ENCODE measurements at regions not wholly inside any gene's neighbourhood (a gene's known extent, or its start where the extent isn't known, plus 50 kb on each side); places are given as distances from the start of the nearest gene placed in this dataset.
"Not testable (repeated sequence)": the region's sequence is repeated elsewhere in the genome, so short reads cannot be mapped to it uniquely, and the experiment has no call there.

DNA sequence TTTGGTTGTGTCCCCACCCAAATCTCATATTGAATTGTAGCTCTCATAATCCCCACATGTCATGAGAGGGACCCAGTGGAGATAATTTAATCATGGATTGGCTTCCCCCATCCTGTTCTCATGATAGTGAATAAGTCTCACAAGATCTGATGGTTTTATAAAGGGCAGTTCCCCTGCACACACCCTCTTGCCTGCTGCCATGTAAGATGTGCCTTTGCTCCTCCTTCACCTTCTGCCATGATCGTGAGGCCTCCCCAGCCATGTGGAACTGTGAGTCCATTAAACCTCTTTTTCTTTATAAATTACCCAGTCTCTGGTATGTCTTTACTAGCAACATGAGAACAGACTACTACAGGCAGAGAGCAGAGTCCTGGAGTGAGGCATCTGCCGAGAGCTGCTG lies 90.2 kb upstream of the SLC45A1 start:
- DNase-seq = not testable (repeated sequence)

DNA sequence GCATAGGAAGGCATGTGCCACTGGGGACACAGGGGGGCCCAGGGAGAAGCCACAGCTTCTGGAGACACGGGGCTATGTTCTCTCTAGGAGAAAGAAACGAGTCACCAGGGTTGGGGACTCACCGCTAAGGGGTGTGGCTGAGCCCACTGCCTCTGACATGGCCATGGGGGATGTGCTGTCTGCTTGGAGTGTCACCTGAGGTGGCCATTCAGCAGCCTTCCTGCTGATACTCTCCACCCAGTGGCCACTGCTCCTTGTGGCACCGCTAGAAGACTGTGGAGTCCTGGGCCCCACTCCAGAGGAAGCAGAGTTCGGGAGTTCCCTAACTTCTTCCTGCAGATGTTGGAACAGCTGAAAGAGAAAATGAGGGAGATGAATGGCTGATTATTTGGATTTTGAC lies 91.2 kb upstream of the SLC45A1 start:
- DNase-seq = no peak

GRCh38 chr1:8226024-8226423 lies 91.9 kb upstream of the SLC45A1 start:
- DNase-seq = not testable (repeated sequence)

GRCh38 chr1:8223526-8223925 lies 94.4 kb upstream of the SLC45A1 start:
- no peak for DNase-seq

- DNase-seq = no peak
Measured at GRCh38 chr1:8222789-8223188, 95.1 kb upstream of the SLC45A1 start.

DNA sequence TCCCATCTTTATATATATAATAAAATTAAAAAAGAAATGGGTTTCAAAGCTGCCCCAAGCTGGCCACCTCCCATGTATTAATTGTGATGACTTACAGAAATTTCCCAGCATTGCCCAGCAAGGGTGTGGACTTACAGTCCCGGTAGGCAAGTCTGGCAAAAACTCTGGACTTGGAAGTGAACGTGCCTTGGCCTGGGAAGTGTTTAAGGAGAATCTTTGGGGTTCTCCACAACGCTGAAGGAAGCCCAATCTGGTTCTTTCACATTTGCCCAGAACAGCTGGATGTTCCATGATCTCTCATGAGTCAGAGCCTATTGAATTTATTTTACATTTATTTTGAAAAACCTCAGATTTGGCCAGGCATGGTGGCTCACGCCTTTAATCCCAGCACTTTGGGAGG lies 98.4 kb upstream of the SLC45A1 start:
- no peak for DNase-seq

GRCh38 chr1:8218351-8219092 lies 99.4 kb upstream of the SLC45A1 start:
- no peak for DNase-seq

GRCh38 chr1:8217809-8218208 lies 100.1 kb upstream of the SLC45A1 start:
- no peak for DNase-seq

- DNase-seq = no peak
Measured at GRCh38 chr1:8217011-8217711, 100.8 kb upstream of the SLC45A1 start.

DNA sequence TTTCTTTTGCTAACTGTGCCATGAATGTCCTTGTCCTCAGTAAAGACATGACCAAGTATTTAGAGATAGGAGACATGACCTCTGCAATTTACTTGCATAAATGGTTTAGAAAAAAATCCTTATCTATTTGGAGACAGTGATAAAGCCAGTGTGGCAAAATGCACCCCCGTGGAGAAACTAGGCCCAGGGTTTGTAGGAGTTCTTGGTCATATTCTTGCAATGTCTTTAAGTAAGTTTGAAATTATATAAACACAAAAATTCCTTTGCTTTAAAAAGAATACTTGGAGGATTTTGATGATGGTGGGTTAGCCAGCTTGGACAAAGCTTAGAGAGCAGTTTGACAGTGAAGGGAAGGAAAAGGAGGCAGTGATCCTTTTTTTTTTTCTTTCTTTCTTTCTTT lies 101.9 kb upstream of the SLC45A1 start:
- DNase-seq = no peak

DNA sequence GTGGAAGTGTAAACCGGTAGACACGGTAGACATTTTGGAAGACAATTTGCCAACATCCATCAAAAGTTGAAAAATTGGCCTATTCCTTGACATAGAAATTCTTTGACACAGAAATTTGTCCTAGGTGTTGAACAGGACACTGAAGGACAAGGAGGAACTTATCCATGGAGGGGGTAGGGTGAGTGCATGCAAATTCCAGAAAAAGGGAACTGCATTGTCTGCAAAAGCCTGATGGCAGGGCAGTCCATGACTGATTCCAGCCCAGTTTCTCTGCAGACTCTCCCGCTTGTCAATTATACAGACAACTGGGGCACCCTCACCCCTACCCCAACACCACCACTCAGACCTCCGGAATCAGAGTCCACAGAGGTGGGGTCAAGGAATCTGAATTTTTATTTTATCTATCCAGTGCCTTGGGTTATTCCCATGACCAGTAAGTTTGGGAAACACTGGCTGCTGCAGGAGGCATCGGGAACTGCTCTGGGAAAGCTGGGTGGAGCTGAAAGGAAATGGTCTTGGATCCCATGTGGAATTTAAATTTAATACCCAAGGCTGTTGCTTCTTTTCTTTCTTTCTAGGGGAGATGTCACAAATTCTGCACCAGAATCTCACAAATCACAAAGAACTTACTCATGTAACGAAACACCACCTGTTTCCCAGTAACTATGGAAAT lies 103.3 kb upstream of the SLC45A1 start:
- no peak for DNase-seq

GRCh38 chr1:8213676-8214075 lies 104.2 kb upstream of the SLC45A1 start:
- DNase-seq = no peak

DNA sequence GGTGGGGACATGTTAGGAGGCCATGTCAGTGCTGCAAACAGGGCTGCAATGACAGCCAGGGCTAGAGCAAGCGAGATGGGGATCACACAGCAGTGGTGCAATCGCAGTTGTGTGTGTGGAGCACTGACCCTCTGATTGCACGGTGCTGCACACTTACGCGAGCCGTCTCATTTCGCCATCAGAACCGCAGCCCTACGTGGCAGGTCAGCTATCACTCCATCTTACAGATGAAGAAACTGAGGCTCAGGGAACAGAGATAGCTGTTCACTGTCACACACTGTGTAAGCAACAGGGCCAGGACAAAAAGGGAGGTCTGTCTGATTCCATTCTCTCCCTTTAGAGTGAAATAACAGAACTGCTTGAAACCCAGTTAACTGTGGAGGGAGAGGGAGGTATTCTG lies 104.8 kb upstream of the SLC45A1 start:
- DNase-seq = no peak

GRCh38 chr1:8212580-8213031 lies 105.3 kb upstream of the SLC45A1 start:
- no peak for DNase-seq

DNA sequence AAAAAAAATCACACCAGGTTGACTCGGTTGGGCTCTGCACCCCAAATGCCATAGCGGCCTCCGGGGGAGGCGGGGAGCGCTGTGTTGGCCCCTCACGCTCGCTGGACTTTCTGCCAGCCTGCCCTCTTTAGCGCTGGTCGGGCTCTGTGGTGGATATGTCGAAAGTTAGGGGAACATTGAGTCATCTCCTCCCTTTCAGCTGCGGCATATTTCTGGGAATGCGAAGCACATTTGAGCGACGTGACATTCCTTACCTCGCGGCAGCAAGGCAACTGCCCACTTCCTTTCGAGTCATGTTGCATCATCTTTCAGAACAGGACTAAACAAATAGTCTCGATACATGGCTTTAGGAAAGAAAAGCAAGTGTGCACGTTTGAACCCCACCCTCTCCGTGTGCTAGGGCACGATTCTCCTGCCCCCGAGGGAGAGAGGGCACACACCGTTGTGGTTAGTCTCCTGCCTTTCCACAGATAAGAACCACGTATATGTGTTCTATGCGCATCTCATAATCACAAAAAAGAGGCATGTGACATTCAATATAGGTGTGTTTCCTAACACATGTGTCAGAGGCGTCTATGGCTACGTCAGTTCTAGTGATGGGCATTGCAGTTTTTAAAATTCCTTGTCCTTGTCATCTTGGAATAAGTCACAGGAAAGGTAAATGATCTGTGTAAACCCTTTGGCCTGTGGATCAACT lies 105.9 kb upstream of the SLC45A1 start:
- peak; percentile 23 for DNase-seq

GRCh38 chr1:8211251-8211882 lies 106.5 kb upstream of the SLC45A1 start:
- no peak for DNase-seq

GRCh38 chr1:8207202-8207601 lies 110.7 kb upstream of the SLC45A1 start:
- no peak for DNase-seq

GRCh38 chr1:8206391-8206790 lies 111.5 kb upstream of the SLC45A1 start:
- no peak for DNase-seq

DNA sequence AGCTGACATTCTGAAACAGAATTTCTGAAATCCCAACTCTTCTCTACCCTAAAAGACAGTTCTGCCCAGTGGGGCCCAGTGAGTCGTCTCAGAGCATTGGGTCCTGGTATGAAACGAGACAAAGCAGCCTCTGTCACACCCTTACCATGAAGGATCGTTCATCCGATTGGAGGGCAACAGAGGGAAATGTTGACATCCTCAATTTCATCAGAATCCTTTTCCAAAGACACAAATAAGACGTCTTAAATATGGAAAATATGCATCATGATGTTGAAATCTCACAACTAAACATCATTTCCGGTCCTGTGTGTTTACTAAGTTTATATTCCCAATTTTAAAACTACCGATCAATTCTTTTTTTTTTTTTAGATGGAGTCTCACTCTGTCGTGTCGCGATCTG lies 112.1 kb upstream of the SLC45A1 start:
- DNase-seq = no peak

DNA sequence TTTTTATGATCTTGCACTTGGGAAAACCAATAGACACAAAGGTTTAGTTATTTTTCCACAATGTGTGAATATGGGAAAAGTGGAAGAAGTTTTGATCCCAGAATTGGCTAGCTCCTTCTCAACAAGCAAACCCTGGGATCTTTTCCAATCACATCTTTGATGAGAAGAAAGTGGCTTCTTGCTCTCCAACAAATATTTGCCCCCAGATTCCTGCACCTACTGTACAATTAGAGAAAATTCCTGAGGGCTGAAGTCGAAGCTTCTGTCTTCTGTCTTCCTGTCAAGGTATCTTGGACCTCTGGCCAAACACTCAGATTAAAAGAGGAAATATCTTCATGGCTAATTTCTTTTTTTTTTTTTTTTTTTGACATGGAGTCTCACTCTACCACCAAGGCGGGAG lies 113.1 kb upstream of the SLC45A1 start:
- DNase-seq = no peak

- no peak for DNase-seq
Measured at GRCh38 chr1:8203551-8203950, 114.4 kb upstream of the SLC45A1 start.

GRCh38 chr1:8203056-8203455 lies 114.9 kb upstream of the SLC45A1 start:
- no peak for DNase-seq

All from hematopoietic multipotent progenitor cell treated with erythropoietin and hydrocortisone succinate and interleukin-3 and kit ligand, for 8 days (in vitro differentiated cells).